Myocyte (in vitro differentiated cells): ENCODE measurements at regions not wholly inside any gene's neighbourhood (a gene's known extent, or its start where the extent isn't known, plus 50 kb on each side); places are given as distances from the start of the nearest gene placed in this dataset.
"Not testable (repeated sequence)": the region's sequence is repeated elsewhere in the genome, so short reads cannot be mapped to it uniquely, and the experiment has no call there.

Source experiments
- DNase-seq: peaks from one replicate; pipeline ENCODE4 v3.0.0-alpha.2; 2012; ENCODE audit warnings: low read depth

DNA sequence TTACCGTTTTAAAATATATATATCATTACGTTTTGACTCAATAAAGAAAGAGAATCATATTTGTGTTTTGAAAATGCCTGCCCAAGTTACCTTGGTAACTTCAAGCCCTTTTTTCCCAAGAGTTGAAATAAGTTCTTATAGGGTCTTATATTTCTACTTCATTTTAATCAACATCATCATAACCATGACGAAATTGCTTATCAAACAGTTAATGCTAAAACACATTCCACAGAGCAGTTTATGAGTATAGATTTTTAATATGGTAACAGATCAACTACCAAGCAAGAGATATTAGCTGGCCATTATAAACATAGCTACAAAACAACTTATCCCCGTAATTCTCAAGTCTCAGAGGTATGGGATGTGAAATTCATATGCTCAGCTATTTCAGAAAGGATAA, 197.9 kb upstream of the LRRTM4 start:
- no peak for DNase-seq

DNA sequence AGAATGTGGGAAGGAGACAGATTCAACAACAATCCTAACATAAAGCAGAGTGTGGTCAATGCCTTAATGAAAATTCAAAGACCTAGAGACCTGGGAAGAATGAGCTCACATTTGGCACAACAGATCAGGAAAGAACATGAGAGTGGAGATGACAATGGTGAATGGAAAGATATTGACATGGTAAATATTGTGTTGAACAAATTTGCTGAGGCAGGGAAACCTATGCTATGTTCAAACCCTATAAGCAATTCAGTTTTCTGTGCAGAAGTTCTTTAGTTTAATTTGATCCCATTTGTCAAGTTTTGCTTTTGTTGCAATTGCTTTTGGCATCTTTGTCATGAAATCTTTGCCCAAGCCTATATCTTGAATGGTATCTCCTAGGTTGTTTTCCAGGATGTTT, 199.4 kb upstream of the LRRTM4 start:
- DNase-seq, result no peak

DNA sequence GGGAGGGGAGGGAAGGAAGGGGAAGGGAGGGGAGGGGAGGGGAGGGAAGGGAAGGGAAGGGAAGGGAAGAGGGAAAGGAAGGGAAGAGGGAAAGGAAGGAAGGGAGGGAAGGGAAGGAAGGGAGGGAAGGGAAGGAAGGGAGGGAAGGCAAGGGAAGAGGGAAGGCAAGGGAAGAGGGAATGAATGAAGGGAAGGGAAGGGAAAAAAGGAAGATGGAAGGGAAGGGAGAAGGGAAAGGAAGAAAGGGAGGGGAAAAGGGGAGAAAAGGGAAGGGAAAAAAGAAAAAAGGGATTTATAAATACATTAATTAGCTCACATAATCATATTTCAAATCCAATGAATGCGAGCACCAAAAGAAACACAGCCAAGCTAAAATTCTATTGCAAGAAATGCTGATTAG, 202.9 kb upstream of the LRRTM4 start:
- no peak for DNase-seq

DNA sequence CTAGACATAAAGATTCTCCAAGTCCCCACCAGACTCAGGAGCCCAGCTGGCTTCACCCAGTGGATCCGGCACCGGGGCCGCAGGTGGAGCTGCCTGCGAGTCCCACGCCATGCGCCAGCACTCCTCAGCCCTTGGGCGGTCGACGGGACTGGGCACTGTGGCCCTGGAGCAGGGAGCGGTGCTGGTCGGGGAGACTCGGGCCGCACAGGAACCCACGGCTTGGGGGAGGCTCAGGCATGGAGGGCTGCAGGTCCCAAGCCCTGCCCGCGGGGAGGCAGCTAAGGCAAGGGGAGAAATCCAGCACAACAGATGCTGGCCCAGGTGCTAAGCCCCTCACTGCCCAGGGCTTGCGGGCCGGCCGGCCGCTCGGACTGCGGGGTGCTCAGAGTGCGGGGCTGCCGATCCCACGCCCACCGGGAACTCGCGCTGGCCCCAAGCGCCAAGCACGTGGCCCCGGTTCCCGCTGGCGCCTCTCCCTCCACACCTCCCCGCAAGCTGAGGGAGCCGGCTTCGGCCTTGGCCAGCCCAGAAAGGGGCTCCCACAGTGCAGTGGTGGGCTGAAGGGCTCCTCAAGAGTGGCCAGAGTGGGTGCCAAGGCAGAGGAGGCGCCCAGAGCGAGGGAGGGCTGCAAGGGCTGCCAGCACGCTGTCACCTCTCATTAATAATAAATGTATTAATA, 212.6 kb upstream of the LRRTM4 start:
- DNase-seq, result not testable (repeated sequence)

DNA sequence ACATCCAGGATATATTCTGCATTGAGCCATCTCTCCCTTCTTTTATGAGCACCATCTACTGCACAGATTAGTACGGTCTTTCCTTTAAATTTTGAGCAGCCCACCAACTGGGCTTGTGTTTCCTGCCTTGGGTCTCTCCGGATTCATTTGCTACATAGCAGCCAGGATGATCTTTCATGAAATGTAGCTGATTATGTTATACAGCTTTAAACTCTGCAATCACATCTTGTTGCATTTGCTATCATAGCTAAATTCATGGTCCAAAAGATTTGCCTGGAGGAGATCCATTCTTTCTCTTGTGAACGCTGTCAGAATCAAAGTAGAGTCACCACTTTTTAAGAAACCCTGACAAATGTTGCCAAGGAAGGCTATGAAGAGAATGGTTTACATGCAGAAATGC, 215.1 kb upstream of the LRRTM4 start:
- no peak for DNase-seq

DNA sequence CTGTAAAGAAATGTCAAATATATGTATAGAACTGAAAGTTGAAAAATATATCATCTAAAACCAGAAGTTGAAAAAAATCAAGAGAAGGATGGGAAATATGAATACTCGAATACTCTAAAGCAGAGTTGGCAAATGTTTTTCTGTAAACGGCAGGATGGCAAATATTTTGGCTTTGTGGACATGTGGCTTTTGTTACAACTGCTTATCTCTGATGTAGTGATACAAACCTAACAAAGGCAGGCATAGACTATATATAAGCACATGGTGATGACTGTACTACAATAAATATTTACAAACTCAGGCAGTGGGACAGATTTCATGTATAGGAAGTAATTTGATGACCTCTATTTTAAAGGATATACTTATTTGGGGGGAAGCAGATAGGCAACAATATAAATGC, 224.6 kb upstream of the LRRTM4 start:
- no peak for DNase-seq

DNA sequence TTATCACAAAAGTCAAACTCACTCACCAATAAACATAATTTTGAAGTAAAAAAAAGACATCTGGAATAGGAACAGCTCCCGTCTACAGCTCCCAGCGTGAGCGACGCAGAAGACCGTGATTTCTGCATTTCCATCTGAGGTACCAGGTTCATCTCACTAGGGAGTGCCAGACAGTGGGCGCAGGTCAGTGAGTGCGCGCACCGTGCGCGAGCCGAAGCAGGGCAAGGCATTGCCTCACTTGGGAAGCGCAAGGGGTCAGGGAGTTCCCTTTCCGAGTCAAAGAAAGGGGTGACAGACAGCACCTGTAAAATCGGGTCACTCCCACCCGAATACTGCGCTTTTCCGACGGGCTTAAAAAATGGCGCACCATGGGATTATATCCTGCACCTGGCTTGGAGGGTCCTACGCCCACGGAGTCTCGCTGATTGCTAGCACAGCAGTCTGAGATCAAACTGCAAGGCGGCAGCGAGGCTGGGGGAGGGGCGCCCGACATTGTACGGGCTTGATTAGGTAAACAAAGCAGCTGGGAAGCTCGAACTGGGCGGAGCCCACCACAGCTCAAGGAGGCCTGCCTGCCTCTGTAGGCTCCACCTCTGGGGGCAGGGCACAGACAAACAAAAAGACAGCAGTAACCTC, 231.7 kb upstream of the LRRTM4 start:
- not testable (repeated sequence) for DNase-seq

DNA sequence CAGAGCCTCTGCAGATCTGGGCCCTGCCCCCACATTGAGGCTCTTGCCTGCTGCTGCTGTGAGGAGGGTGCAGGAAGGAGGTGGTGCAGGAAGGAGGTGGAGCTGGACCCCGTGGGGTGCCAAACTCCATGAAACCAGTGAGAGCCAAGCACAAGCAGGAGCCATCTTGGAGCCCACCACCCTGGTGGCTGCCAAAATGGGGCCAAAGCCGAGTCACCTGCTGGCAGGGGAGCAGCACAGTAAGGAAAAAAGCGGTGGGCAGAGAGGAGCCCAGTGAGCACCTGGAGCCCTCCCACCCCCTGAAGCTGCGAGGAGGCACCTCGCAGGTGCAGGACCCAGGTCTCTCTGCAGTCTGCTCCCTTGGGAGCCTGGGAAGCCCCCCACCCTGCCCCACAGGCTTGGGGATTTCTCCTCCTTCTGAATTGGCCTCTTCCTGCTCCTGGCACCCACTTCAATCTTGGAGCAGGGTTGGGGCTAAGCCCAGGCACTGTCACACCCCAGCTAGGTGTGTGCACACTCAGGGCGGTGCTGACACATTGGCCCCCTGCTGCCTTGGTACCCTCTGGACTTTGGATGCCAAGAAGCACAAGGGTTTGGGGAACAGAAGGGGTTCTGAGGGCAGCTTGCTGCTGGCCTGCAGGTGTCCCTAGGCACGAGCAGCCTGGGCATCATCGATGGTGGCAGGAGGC, 245.4 kb upstream of the LRRTM4 start:
- no peak for DNase-seq

DNA sequence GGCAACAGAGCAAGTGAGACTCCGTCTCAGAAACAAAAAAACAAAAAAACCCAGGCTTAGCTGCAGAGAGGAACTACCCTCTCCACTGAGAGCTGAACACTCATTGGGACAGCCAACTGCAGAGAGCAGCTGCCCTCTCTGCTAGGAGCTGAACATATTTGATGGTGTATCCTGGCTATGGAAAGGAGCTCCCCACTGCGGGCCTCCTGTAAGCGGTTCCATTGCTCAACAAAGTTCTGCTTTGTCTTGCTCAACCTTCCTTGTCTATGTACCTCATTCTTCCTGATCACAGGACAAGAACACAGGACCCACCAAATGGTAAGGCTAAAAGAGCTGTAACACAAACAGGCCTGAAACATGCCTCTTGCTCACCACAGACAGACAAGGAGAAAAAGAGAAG, 246.3 kb upstream of the LRRTM4 start:
- no peak for DNase-seq

DNA sequence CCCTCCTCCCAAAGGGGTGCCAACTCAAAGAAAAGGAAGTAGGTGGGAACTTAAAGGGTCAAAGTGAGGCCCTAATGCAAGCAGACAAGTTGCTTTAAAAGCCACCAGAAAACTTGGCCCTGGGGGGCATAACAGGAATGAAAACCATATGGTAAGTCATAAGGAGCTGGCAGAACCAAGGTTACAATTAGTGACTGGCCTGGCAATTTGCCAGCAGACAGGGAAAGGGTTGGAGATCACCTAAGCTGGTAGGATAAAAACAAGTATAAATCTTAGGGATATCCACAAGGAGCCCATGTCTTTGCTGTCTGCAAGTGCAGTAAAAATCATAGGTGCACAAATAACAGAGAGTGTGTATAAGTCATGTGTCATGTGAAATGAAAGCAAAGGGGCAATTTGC, 256.7 kb upstream of the LRRTM4 start:
- no peak for DNase-seq

DNA sequence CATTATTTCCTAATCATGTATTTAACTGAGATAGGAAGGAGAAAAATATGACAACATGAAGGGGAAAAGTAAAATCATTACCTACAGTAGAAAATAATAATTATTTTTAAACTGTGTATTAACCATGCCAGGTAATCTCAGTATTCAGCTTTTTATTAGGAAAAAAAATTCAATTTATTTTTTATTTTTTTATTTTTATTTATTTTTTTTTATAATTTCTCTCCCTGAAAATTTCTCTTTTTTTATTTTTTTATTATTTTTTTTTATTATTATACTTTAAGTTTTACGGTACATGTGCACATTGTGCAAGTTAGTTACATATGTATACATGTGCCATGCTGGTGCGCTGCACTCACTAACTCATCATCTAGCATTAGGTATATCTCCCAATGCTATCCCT, 271.3 kb upstream of the LRRTM4 start:
- not testable (repeated sequence) for DNase-seq

DNA sequence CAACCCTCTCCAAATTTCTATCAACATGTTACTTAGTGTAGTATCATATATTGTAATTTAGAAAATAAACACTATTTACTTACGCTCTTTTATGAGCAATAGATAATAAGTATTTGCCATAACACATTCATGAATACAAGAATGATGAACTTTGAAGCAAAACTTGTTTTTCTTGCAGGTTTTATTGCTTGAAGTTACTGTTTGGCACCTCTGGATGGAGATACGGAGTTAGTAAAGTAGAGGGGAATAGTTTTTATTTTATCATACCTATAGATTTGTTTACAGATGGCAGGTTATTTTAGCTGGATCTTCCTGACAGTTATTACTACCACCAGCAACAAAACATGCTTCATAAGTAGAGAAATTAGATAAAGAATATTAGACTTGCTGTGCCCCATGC, 274.2 kb upstream of the LRRTM4 start:
- DNase-seq, result no peak

DNA sequence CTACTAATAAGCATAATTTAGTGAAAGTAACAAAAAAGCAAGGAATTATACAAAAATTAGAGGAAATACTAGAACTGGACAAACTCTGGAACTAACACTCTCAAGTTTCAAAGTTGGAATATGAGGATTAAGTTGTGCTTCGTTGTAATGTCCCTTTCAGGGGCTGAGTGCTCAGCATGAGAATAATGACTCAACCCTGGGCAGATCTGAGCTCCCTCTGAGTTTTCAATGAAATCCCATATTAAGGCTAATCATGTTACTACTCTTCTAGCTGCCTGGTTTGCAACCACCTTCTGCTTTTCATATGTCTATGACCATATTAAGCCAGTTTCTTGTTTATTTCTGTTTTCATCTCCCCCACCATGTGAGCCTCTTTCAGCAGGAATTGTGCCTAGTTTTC, 274.9 kb upstream of the LRRTM4 start:
- no peak for DNase-seq

DNA sequence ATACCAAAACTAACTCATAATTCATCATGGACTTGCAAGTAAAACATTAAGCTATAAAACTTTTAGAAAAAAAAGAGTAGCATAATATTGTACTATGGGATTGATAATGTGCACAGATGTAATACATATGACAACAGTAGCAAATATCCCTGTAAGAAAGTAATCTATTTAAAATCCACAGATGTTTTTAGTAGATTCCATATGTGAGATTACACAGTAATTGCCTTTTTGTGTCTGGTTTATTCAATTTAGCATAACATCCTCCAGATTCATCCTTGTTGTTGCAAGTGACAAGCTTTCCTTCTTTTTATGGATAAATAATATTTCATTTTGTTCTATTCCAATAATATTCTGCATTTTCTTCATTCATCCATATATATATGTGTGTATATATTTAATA, 278.2 kb upstream of the LRRTM4 start:
- no peak for DNase-seq

DNA sequence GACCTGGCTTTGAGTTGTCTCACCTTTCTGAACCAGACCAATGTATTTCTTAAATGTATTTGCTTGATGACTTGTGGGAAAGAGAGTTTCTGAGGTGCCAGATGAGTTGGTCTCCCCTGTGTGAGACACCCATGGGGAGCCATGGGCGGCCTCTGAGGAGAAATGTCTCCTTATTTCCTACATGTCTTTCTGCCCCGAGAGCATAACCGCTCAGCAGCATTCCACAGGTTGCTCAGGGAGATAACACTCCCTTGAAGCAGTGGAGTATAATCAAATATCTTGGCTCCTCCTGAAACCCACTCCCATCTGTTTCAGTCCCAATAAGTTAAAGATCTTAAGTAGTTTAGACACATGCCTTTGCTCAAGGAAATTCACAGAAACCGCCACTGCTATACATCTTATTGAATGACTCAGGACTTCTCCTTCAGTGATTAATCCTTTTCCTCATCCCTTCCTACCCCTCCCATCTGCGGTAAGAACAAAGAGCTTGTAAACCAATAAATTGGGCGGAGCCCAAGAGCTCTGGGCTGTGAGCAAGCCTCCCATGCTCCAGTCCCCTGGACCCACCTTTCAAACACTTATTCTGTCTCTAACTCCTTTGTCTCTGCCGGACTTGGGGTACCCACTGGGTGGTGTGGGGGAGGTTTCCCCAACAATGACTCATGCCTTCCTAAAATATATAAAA, 285.5 kb upstream of the LRRTM4 start:
- DNase-seq, result no peak

DNA sequence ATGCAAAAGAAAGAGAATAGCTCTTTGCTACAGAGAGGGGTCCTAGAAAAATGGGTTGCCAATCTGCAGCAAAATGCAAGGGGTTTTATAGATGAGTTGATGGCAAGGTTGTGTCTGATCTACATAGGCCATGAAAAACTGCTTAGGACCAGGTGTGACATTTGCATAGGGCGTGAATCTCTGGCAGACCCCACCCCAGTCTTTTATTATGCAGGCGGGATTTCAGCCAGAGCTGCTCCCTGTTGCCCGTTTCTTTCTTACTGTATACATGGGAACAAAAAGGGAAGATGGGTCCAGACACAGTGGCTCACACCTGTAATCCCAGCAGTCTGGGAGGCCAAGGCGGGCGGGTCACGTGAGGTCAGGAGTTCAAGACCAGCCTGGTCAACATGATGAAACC, 286.4 kb upstream of the LRRTM4 start:
- DNase-seq, result no peak

DNA sequence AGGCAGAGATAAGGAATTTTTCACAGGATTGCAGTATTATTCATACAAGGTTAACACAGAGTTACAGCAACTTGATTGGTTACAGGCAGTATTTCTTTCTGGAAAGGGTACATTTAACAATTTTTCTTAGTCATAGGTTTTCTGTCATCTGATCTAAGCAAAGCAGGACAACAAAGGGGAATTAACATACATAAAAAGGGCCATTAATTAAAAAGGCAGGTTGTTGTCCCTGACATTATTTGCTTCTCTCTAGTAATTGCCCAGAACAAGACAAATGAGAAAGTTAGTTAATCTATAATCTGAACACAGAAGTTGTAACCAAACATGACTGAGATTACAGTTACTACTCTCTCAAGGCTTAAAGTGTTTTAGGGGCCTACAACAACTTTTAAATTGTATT, 291.4 kb upstream of the LRRTM4 start:
- DNase-seq, result no peak

DNA sequence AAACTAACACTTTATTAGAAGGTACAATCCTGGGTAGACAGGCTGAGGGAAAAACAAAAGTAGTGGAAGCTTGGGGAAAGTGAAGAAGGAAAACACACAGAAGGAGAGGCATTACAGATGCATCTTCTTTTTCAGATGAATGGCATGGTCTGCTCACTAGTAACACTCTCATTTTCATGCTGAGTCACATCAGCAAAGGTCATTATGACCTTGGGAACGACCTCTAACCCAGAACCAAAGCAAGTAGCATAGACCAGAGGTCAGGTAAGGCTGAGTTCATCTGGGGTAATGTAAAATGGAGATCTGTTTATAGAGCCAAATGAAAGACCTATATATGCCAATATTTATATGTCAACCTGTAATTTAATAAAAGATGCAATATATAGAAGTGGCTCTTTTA, 294.4 kb upstream of the LRRTM4 start:
- DNase-seq, result no peak

DNA sequence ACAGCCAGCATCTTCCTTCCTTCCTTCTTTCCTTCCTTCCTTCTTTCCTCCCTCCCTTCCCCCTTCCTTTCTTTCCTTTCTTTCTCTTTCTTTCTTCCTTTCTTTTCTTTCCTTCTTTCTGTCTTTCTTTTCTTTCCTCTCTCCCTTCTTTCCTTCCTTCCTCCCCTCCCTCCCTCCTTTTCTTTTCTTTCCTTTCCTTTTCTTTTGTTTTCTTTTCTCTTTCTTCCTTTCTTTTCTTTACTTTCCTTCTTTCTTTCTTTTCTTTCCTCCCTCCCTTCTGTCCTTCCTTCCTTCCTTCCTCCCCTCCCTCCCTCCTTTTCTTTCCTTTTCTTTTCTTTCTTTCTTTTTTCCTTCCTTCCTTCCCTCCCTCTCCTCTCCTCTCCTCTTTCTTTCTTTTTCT, 296.0 kb upstream of the LRRTM4 start:
- DNase-seq, result no peak

DNA sequence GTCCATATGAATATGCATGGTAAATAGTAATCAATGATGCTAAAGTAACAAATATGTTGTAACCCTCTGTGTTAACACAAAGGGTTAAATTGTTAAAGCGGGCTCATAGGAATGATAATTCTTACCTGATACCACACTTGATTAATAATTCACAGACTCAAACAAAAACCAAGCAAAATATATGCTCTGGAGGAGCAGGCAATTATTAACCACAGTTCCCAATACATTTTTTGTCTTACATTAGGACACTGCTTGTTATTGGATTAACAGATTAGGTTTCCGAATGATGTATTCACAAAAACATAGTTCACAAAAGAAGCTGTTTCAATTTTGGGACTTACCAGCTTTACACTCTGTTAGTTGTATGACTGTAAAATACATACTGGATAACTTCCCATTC, 300.9 kb upstream of the LRRTM4 start:
- no peak for DNase-seq

DNA sequence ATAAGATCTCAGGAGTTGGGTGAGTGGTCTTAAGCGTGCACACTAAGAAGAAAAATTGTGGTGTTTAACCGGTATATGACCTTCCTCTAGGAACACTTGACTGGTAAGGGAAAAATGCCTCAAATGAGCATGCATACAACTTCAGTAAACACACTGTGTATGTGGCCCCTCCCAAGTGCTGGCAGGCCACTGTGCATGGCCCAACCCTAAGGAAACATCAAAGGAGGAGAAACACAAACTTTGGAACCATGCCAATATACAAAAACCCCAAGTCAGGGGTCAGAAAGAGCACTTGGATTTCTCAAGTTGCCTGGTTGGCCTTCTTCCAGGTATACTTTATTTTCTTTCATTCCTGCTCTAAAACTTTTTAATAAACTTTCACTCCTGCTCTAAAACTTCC, 308.9 kb upstream of the LRRTM4 start:
- DNase-seq, result no peak

DNA sequence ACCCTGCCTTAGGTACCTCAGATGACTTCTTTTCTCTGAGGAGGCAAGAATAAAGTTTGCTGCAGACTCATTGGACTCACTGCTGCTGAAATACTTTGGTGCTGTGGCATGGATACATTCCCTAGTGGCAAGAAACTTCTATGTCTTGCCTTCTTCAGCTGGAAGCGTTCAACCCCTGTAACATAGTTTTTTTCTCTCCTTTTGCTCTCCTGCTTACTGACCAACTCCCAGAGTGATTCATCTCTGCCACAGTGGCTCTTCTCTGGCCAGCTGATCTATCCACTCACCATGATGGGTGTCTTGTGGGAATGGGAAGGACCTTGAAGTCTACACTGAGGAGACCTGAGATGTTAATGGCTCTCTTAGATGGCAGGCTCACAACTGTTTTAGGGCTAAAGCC, 309.3 kb upstream of the LRRTM4 start:
- DNase-seq, result no peak
